Caco-2 (cell line): ENCODE measurements at regions not wholly inside any gene's neighbourhood (a gene's known extent, or its start where the extent isn't known, plus 50 kb on each side); places are given as distances from the start of the nearest gene placed in this dataset.

Source experiments
- BruUV-seq: library from RNA; stranded (reverse); fragments of 400-500 nt; replicated peaks from 2 replicates; lab custom pipeline; 2021; lab: Mats Ljungman, UMichigan
- CTCF ChIA-PET: fragments of 300-600 bp; sonication (Branson Sonifier 250); formaldehyde crosslinking; loops from one replicate; lab custom pipeline; 2022; ENCODE audit warnings: antibody characterized with exemption; lab: Charles Lee
- POLR2A ChIA-PET: fragments of 300-600 bp; sonication (Branson Sonifier 250); formaldehyde crosslinking; loops from one replicate; lab custom pipeline; 2022; ENCODE audit warnings: antibody characterized with exemption; lab: Charles Lee
- DNase-seq, 2 experiments: peaks; one replicate each; pipeline versions ENCODE4 v3.0.0 to v3.0.0-alpha.2; 2020 to 2022
- H3K27me3 ChIP-seq: replicated peaks from 2 replicates; pipeline ENCODE4 v1.6.0; 2011; ENCODE audit warnings: low read length; ENCODE audit not compliant: control insufficient read depth, insufficient read depth
- H3K36me3 ChIP-seq: 2 replicates; pipeline ENCODE4 v1.5.1; 2011; ENCODE audit warnings: low read length; ENCODE audit not compliant: control insufficient read depth, insufficient read depth
- H3K4me1 ChIP-seq: fragments of 250-450 bp; sonication (Bioruptor Pico); 2 replicates; pipeline ENCODE4 v1.5.1; 2020; ENCODE audit warnings: mild to moderate bottlenecking
- H3K4me3 ChIP-seq: 2 replicates; pipeline ENCODE4 v1.5.1; 2011; ENCODE audit warnings: low read depth, mild to moderate bottlenecking, control low read depth, low read length
- H3K9me3 ChIP-seq: fragments of 250-450 bp; sonication (Bioruptor Pico); 2 replicates; pipeline ENCODE4 v1.5.1; 2020; ENCODE audit warnings: mild to moderate bottlenecking, moderate library complexity
- H3K27ac Mint-ChIP-seq: one replicate; pipeline ENCODE4 v1.8.0; 2022; ENCODE audit warnings: mixed read lengths; ENCODE audit not compliant: unreplicated experiment
- H3K27me3 Mint-ChIP-seq: one replicate; pipeline ENCODE4 v1.8.0; 2022; ENCODE audit warnings: mixed read lengths; ENCODE audit not compliant: insufficient read depth, unreplicated experiment
- H3K36me3 Mint-ChIP-seq: one replicate; pipeline ENCODE4 v1.8.0; 2022; ENCODE audit warnings: mild to moderate bottlenecking, mixed read lengths; ENCODE audit not compliant: insufficient read depth, unreplicated experiment
- H3K4me1 Mint-ChIP-seq: one replicate; pipeline ENCODE4 v1.8.0; 2022; ENCODE audit warnings: low read depth, mixed read lengths; ENCODE audit not compliant: unreplicated experiment
- H3K4me3 Mint-ChIP-seq: one replicate; pipeline ENCODE4 v1.8.0; 2022; ENCODE audit warnings: mild to moderate bottlenecking, moderate library complexity, mixed read lengths; ENCODE audit not compliant: unreplicated experiment
- H3K9me3 Mint-ChIP-seq: one replicate; pipeline ENCODE4 v1.8.0; 2022; ENCODE audit warnings: mixed read lengths; ENCODE audit not compliant: unreplicated experiment
- CTCF ChIP-seq, 2 experiments: fragments of 200-600 bp in 1 of 2; IDR thresholded peaks; 1 replicate in 1 of 2; 2 replicates in 1 of 2; pipeline versions ENCODE4 v1.5.1 to v1.8.0; 2011 to 2022; ENCODE audit warnings: antibody characterized with exemption in 1 of 2, control low read depth in 1 of 2, inconsistent platforms in 1 of 2, low read depth in 1 of 2, low read length in 1 of 2, mild to moderate bottlenecking in 1 of 2, moderate library complexity in 1 of 2; ENCODE audit not compliant: insufficient read depth in 1 of 2, severe bottlenecking in 1 of 2, unreplicated experiment in 1 of 2
- intact Hi-C: fragments of 100-400 bp; cut with micrococcal nuclease; formaldehyde crosslinking; loops from one replicate; pipeline ENCODE4 v1.10.0; 2022; ENCODE audit not compliant: unreplicated experiment

- Mint-ChIP-seq H3K9me3 (no peaks in the 10 kb centered on the region), H3K4me3 (no peak overlapping the region), H3K27me3 (peaks cover 6% of the 10 kb centered on the region), H3K4me1 (no peaks in the 10 kb centered on the region), H3K27ac (no peak overlapping the region), H3K36me3 (no peaks in the 10 kb centered on the region)
- no peak for TF ChIP-seq CTCF (IDR thresholded peaks at IDR 0.05; ENCODE audit: insufficient read depth in 1 of 2, low read depth in 1 of 2, low read length in 1 of 2, severe bottlenecking in 1 of 2, unreplicated experiment in 1 of 2)
- ChIA-PET POLR2A (no interaction called here), CTCF (no interaction called here)
- no peak for DNase-seq
- Histone ChIP-seq H3K9me3 (no peaks in the 10 kb centered on the region), H3K27me3 (no peaks in the 10 kb centered on the region), H3K4me3 (no peak overlapping the region), H3K36me3 (no peaks in the 10 kb centered on the region; the same call in 1 of the 2 replicates), H3K4me1 (no peaks in the 10 kb centered on the region)
- no TSS peak for BruUV-seq
- intact Hi-C loops = no loop called here
Observed at GRCh38 chr19:28640506-28640905, 572.4 kb downstream of the UQCRFS1 start.

GRCh38 chr19:28638445-28638844 is 574.5 kb downstream of the UQCRFS1 start:
- CTCF ChIA-PET = no interaction called here
- Mint-ChIP-seq H3K4me1 (no peaks in the 10 kb centered on the region), H3K9me3 (no peaks in the 10 kb centered on the region), H3K4me3 (no peak overlapping the region), H3K27ac (no peak overlapping the region), H3K27me3 (peaks cover 6% of the 10 kb centered on the region), H3K36me3 (no peaks in the 10 kb centered on the region)
- BruUV-seq = no TSS peak
- no peak for DNase-seq
- Histone ChIP-seq H3K36me3 (no peaks in the 10 kb centered on the region; the same call in 1 of the 2 replicates), H3K4me1 (no peaks in the 10 kb centered on the region), H3K4me3 (no peak overlapping the region), H3K9me3 (no peaks in the 10 kb centered on the region), H3K27me3 (no peaks in the 10 kb centered on the region)
- POLR2A ChIA-PET = no interaction called here
- intact Hi-C loops = no loop called here
- TF ChIP-seq CTCF (IDR thresholded peaks at IDR 0.05; ENCODE audit: insufficient read depth in 1 of 2, low read depth in 1 of 2, low read length in 1 of 2, severe bottlenecking in 1 of 2, unreplicated experiment in 1 of 2) = no peak

- Histone ChIP-seq H3K4me1 (no peaks in the 10 kb centered on the region), H3K9me3 (no peaks in the 10 kb centered on the region), H3K36me3 (no peaks in the 10 kb centered on the region; the same call in 1 of the 2 replicates), H3K27me3 (no peaks in the 10 kb centered on the region), H3K4me3 (no peak overlapping the region)
- Mint-ChIP-seq H3K27me3 (peaks cover 6% of the 10 kb centered on the region), H3K27ac (no peak overlapping the region), H3K4me1 (no peaks in the 10 kb centered on the region), H3K36me3 (no peaks in the 10 kb centered on the region), H3K4me3 (no peak overlapping the region), H3K9me3 (no peaks in the 10 kb centered on the region)
- TF ChIP-seq CTCF (IDR thresholded peaks at IDR 0.05; ENCODE audit: insufficient read depth in 1 of 2, low read depth in 1 of 2, low read length in 1 of 2, severe bottlenecking in 1 of 2, unreplicated experiment in 1 of 2) = no peak
- ChIA-PET CTCF (no interaction called here), POLR2A (no interaction called here)
- BruUV-seq = no TSS peak
- intact Hi-C loops = no loop called here
- DNase-seq = no peak
Observed at GRCh38 chr19:28636706-28637105, 576.2 kb downstream of the UQCRFS1 start.
